Cerebellar cortex (tissue), 1 donor: ENCODE measurements at regions not wholly inside any gene's neighbourhood (a gene's known extent, or its start where the extent isn't known, plus 50 kb on each side); places are given as distances from the start of the nearest gene placed in this dataset.

ENCODE experiments used
- DNase-seq: peaks from one replicate; pipeline ENCODE4 v3.0.0-alpha.2; 2015; ENCODE audit warnings: low spot score

GRCh38 chr13:32910530-32910929 lies 105.7 kb upstream of the KL start:
- DNase-seq = no peak

DNA sequence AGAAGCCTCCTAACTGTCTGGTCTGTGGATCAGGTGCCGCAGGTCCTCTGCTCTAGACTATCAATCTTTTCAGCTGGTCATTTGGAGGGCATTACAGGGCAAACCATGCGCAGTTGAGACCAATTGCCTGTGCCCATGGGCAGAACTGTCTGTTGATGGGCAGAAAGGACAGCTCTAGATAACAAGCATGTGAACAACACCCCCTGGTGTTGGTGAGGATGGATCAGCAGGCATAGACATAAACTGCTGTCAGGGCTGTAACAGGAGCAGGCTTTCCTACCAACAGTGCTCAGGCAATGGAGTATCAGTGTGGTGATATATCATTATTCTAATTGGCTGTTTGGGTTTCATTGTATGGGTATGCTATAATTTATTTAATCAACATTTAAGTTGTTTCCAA lies 104.7 kb upstream of the KL start:
- DNase-seq = peak; percentile 14

- no peak for DNase-seq
Observed at GRCh38 chr13:32914686-32915085, 101.5 kb upstream of the KL start.

- DNase-seq = no peak
Observed at GRCh38 chr13:32917504-32917903, 98.7 kb upstream of the KL start.

DNA sequence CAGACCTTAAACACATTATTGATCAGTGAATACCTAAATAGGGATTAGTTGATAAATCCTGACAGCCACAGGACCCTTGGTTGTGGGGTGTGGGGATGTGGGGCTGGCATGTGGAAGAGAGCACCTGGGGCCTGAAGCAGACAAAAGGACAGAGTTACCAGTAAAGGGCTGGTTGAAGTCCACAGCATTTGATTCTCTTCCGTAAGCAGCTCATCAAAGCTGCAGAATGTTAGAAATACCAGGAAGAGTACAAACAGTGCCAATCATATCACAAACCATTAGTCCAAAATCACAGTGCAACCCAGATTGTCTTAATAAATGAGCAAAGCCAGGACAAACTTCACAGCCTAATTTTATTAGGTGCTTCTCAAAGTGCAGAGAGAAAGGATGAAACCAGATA lies 92.5 kb upstream of the KL start:
- no peak for DNase-seq

GRCh38 chr13:32924886-32925285 lies 91.3 kb upstream of the KL start:
- DNase-seq = no peak

DNA sequence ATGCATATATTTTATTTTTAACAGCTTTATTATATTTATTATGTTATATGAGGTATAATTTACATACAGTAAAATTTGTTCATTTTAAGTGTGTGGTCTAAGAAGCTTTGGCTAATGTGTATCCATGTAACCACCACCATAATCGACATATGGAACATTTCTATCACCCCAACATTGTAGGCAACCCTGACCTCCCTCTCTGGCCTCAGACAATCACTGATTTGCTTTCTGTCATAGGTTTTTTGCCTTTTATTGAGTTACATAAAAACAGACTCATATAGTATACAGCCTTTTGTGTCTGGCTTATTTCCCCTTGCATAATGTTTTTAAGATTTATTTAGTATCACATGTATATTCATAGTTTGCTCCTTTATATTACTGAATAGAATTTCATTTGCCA lies 90.7 kb upstream of the KL start:
- no peak for DNase-seq

DNA sequence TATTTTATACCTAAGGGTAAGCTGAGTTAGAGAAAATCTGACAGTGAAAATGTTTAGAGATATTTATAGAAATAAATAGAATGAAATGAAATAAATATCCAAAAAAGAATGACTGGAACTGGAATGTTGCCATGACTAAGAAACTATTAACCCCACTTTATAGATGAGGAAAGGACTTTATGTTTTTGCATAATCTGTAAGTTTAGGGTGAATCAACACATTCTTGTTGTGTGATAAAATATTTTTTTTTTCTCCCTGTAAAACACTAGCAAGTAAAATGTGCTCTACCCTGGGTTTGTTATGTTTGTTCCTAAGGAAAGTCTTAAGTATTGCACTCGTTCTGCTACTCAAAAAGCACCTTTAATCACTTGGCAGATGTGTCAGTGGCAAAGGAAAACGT lies 83.8 kb upstream of the KL start:
- DNase-seq = no peak

DNA sequence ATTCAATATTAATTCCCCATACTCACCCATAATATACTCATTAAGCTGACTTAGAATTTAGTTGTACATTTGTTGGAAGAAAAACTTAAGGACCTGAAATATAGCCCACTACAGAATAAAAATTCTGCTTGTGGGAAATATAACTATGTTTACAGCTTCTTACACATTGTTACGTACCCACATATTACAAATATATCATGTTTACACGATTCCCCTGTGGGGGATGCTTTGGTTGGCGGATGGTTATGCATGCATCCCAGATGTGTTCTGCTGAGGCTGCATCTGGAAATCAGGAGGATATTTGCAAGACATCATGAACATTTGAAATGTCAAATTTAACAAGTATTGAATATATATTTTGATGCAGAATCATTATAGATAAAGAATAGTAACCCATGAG lies 79.5 kb upstream of the KL start:
- no peak for DNase-seq

DNA sequence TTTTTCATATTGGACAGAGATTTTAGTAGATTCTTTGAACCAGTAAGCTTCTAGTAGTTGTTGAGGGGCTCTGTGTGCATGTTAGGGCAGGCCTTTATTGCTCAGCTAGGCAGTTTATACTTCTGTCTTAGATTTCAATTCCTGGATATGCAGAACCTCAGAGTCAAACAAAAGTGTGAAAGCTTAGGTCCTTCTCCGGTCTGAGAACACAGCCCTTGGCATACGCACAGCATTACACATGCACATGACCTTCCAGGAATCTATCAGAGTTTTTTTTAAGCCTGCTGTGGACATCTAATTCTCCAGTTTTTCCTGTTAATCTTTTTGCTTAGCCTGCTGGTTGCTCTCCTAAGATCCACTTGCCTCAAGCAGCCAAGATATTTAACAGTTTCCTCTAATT lies 77.9 kb upstream of the KL start:
- DNase-seq = no peak

DNA sequence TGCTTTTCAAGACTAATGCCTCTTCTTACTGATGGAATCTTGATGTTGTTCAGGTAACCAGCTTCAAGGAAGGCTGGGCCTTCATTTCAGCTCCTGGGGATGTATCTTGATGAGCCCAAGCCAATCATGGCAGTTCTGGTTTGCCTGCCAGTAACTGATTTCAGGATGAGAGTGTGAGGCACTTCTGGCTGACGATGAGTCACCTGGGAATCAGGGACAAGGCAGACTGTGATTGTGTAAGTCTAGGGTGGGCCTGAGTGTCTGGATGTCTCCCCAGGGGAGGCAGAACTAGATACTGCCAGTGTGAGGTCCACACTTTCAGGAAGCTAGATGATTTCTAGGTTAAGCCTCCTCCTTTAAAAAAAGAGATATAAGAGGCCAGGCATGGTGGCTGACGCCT lies 77.3 kb upstream of the KL start:
- no peak for DNase-seq

DNA sequence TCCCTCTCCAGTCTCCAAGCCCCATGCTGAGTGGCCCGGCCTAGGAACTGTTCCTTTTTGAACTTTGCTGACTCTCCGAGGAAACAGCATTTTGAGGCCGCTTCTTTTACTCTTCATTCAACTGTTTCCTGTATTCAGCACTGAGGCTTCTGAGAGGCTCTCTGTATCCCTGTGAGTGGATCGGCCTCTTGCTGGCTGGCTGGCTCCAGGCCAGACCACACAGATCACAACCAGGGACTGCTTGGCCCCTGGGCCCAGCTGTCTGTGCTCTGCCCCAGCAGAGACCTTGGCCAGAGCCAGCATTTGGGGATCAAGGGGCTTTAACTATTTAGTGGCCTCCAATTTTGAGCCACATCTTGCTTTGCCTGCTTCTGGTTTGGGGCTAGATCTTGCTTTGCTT lies 75.6 kb upstream of the KL start:
- peak; percentile 5 for DNase-seq

- DNase-seq = no peak
Observed at GRCh38 chr13:32941368-32941767, 74.9 kb upstream of the KL start.

DNA sequence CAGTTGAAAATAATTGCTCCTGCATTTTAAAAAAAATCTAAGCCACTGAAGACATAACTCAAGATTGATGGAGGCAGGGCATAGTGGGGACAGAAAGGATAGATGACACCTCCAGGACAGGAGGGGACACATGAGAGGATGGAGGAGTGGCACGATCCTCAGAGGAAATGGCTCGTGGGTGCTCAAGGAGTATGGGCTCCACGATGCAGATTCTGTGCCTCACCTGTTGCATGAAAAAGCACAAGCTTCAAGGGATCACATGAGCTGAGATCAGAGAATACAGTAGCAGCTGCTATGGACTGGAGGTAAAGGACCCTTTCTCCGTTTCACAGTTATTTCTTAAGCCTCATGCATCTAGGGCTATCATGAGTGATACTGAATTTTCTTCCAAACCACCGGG lies 69.7 kb upstream of the KL start:
- no peak for DNase-seq

- DNase-seq = no peak
Observed at GRCh38 chr13:32947411-32948276, 68.6 kb upstream of the KL start.

DNA sequence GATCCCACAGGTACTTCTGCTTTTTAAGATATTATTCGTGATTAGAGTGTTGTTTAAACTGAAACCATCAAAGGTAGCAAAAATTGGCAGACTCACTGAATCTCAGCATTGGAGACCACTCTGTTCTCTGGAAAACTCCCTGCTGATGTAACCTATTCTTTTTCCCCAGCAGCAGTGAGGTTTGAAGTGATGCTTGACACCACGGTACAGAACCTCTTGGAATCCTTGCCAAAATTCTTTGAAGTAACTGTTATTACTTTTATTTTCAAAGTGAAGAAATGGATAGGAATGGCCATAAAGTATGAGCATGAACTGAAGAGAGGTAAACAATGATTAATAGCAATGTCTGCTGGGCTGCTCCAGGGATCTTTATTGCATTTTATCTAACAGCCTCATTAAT lies 66.4 kb upstream of the KL start:
- no peak for DNase-seq

DNA sequence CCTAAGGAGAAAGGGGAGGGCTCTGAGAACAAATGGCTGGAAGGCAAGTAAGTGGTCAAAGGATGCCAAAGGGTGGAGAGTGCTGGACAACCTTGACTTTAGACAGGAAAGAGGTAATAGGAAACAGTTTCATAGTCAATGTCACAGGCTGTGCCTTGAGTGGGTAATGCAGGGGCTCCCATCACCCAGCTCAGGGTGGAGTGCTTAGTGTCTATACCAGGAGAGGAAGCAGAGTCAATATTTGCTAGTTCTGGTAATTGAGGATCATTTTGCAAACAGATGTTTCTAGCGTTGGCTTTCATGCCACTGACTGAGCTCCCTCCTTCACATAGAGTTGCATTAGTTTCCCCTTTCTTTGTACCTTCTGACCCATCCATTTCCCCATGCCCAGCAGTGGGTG lies 64.6 kb upstream of the KL start:
- DNase-seq = no peak

- DNase-seq = no peak
Observed at GRCh38 chr13:32955881-32956594, 60.2 kb upstream of the KL start.

DNA sequence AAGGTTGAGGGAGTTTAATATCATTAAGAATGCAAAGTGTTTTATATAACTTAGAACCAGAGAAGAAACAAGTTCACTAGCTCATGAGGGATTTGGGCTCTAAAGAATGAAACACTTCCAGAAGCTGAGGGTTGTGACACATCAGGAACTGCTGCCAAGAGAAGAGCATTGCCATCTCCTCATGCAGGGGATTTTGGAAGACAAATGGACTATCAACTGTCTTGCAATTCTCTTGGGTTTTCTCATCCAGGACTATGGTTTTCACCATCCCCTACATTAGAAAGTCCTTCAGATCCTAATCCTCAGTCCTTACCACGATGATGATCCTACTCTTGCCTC lies 59.7 kb upstream of the KL start:
- no peak for DNase-seq

GRCh38 chr13:32960626-32961025 lies 55.6 kb upstream of the KL start:
- DNase-seq = no peak

- no peak for DNase-seq
Observed at GRCh38 chr13:32961724-32962123, 54.5 kb upstream of the KL start.

- DNase-seq = no peak
Observed at GRCh38 chr13:32962342-32962741, 53.9 kb upstream of the KL start.

GRCh38 chr13:32964987-32965386 lies 51.2 kb upstream of the KL start:
- DNase-seq = no peak
